ENCODE measurements at regions not wholly inside any gene's neighbourhood (a gene's known extent, or its start where the extent isn't known, plus 50 kb on each side); places are given as distances from the start of the nearest gene placed in this dataset.

DNA sequence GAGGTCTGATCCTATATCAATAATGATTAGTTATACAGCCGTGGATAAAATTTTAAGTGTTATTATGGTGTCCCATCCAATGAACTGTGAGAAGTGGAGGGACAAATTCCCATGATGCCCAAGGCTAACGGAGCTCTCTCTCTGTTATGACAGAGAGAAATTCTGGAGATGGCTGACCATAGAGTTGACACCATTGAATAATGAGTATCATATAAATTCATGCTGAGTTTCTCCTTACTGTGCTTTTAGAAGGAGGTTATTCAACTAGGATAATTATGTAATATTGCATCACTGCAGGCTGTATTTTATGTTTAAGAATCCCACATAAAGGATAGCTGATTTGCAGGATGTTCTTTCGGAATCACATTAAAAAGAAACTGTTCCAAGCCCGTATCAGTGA lies 82.9 kb downstream of the PYDC2 start:
- TF ChIP-seq POLR2A (IDR thresholded peaks at IDR 0.05; ENCODE audit: low read depth, low read length) (no peak), POLR2AphosphoS5 (IDR thresholded peaks at IDR 0.05; ENCODE audit: low read depth, low read length) (no peak)

Data from GM12892 (cell line).